ENCODE measurements at regions not wholly inside any gene's neighbourhood (a gene's known extent, or its start where the extent isn't known, plus 50 kb on each side); places are given as distances from the start of the nearest gene placed in this dataset.
A peak's percentile ranks its signal among the peaks of the same experiment; 100 is the strongest.

- DNase-seq = peak; percentile 46 to 72
- Histone ChIP-seq H3K9me3 (no peaks in the 10 kb centered on the region), H3K27ac (peak overlapping the region in 1 of 4 donors; percentile 2), H3K4me1 (no peaks in the 10 kb centered on the region), H3K36me3 (no peaks in the 10 kb centered on the region), H3K4me3 (no peak overlapping the region), H3K27me3 (no peaks in the 10 kb centered on the region)
- intact Hi-C loops (cut with DNase I; ENCODE audit: low total_unique reads) (no loop called here), in situ Hi-C loops (cut with MboI; ENCODE audit: low sequenced_read_pairs in 4 of 4) (no loop called here)
- ATAC-seq = peak; percentile 65 to 73
- no peak for TF ChIP-seq POLR2A (IDR thresholded peaks at IDR 0.05)
- TF ChIP-seq CTCF (IDR thresholded peaks at IDR 0.05 in 4 of 5, conservative IDR thresholded peaks at IDR 0.05 in 1 of 5) = no peak
Measured at GRCh38 chr10:117631276-117632145, 89.0 kb downstream of the EMX2 start.

- Histone ChIP-seq H3K4me3 (no peak overlapping the region), H3K9me3 (no peaks in the 10 kb centered on the region), H3K27ac (peak overlapping the region in 1 of 4 donors; percentile 2), H3K4me1 (no peaks in the 10 kb centered on the region), H3K27me3 (no peaks in the 10 kb centered on the region), H3K36me3 (no peaks in the 10 kb centered on the region)
- ATAC-seq = no peak
- in situ Hi-C loops (cut with MboI; ENCODE audit: low sequenced_read_pairs in 4 of 4) (no loop called here), intact Hi-C loops (cut with DNase I; ENCODE audit: low total_unique reads) (no loop called here)
- TF ChIP-seq POLR2A (IDR thresholded peaks at IDR 0.05) (no peak), CTCF (IDR thresholded peaks at IDR 0.05 in 4 of 5, conservative IDR thresholded peaks at IDR 0.05 in 1 of 5) (no peak)
- no peak for DNase-seq
Measured at GRCh38 chr10:117632406-117632805, 89.9 kb downstream of the EMX2 start.

- Histone ChIP-seq H3K4me3 (no peak overlapping the region), H3K4me1 (no peaks in the 10 kb centered on the region), H3K27me3 (no peaks in the 10 kb centered on the region), H3K9me3 (no peaks in the 10 kb centered on the region), H3K27ac (no peak overlapping the region), H3K36me3 (no peaks in the 10 kb centered on the region)
- TF ChIP-seq CTCF (IDR thresholded peaks at IDR 0.05 in 4 of 5, conservative IDR thresholded peaks at IDR 0.05 in 1 of 5) (no peak), POLR2A (IDR thresholded peaks at IDR 0.05) (no peak)
- DNase-seq (no peak), ATAC-seq (no peak)
- in situ Hi-C loops (cut with MboI; ENCODE audit: low sequenced_read_pairs in 4 of 4) = no loop called here
- intact Hi-C loops (cut with DNase I; ENCODE audit: low total_unique reads) = no loop called here
Measured at GRCh38 chr10:117635826-117636225, 93.3 kb downstream of the EMX2 start.

- ATAC-seq (no peak), DNase-seq (no peak)
- no peak overlapping the region for H3K4me3 ChIP-seq
- H3K36me3 ChIP-seq = no peaks in the 10 kb centered on the region
- intact Hi-C loops (cut with DNase I; ENCODE audit: low total_unique reads) = no loop called here
- H3K9me3 ChIP-seq = no peaks in the 10 kb centered on the region
- no peaks in the 10 kb centered on the region for H3K4me1 ChIP-seq
- TF ChIP-seq POLR2A (IDR thresholded peaks at IDR 0.05) = no peak
- TF ChIP-seq CTCF (IDR thresholded peaks at IDR 0.05 in 4 of 5, conservative IDR thresholded peaks at IDR 0.05 in 1 of 5) = no peak
- H3K27me3 ChIP-seq = no peaks in the 10 kb centered on the region
- in situ Hi-C loops (cut with MboI; ENCODE audit: low sequenced_read_pairs in 4 of 4) = no loop called here
- H3K27ac ChIP-seq = no peak overlapping the region
Measured at GRCh38 chr10:117638200-117638599, 95.7 kb downstream of the EMX2 start.

Data from gastrocnemius medialis (tissue), 4 donors.